ENCODE measurements at regions not wholly inside any gene's neighbourhood (a gene's known extent, or its start where the extent isn't known, plus 50 kb on each side); places are given as distances from the start of the nearest gene placed in this dataset.

DNA sequence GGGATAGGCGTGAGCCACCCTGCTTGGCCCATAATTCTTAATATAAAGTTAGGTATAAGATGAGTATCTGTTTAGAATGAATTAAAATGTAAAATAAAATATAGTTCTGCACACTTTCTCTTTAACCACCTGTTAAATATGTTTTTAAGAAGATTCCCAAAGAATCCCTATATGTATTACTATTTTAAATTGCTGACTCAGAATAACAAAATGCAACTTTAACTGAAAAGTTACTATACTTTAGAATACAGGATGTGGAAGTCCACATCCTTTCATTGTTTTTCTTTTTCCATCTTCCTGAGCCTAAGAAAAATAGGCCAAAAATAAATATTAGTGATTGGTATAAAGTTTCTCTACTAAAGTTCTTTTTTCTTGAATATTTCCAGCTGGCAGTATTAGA, 325.6 kb upstream of the EYS start:
- TF ChIP-seq CTCF (IDR thresholded peaks at IDR 0.05; ENCODE audit: extremely low read depth in 1 of 2, insufficient read depth in 1 of 2, low read depth in 1 of 2, low read length in 2 of 2) (no peak), EZH2 (IDR thresholded peaks at IDR 0.05; ENCODE audit: borderline replicate concordance, low read depth, low read length, severe bottlenecking) (no peak), POLR2A (IDR thresholded peaks at IDR 0.05; ENCODE audit: low read depth, low read length) (no peak), GATA2 (IDR thresholded peaks at IDR 0.05; ENCODE audit: insufficient read depth, insufficient read length, low read depth, low read length) (no peak), MAX (IDR thresholded peaks at IDR 0.05; ENCODE audit: insufficient read depth, insufficient read length) (no peak)

Data from endothelial cell of umbilical vein (primary cell).